Fibroblast of pulmonary artery (primary cell): ENCODE measurements at regions not wholly inside any gene's neighbourhood (a gene's known extent, or its start where the extent isn't known, plus 50 kb on each side); places are given as distances from the start of the nearest gene placed in this dataset.
A peak's percentile ranks its signal among the peaks of the same experiment; 100 is the strongest.

Experiments used
- DNase-seq: peaks from one replicate; pipeline ENCODE4 v3.0.0-alpha.2; 2010; ENCODE audit warnings: low read depth
- H3K4me3 ChIP-seq: replicated peaks from 2 replicates; pipeline ENCODE4 v1.5.1; 2011; ENCODE audit warnings: low read depth, mild to moderate bottlenecking, control low read depth, low read length, moderate library complexity
- CTCF ChIP-seq: IDR thresholded peaks from 2 replicates; pipeline ENCODE4 v1.5.1; 2011; ENCODE audit warnings: mild to moderate bottlenecking, control low read depth, low read length, inconsistent platforms; ENCODE audit errors: missing control alignments

- TF ChIP-seq CTCF, result no peak
- DNase-seq, result no peak
- no peak overlapping the region for H3K4me3 ChIP-seq
These were observed 871.8 kb upstream of the PABPC4L start for GRCh38 chr4:135073389-135073788.

- no peak for TF ChIP-seq CTCF
These were observed 871.0 kb upstream of the PABPC4L start for GRCh38 chr4:135072553-135072952.

GRCh38 chr4:135065366-135065765 is 863.8 kb upstream of the PABPC4L start:
- peak; percentile 20 for DNase-seq
- no peak overlapping the region for H3K4me3 ChIP-seq
- no peak for TF ChIP-seq CTCF

More at GRCh38 chr4:135072553-135072952, 871.0 kb upstream of the PABPC4L start:
- H3K4me3 ChIP-seq, result no peak overlapping the region
- DNase-seq, result no peak

- H3K4me3 ChIP-seq, result no peak overlapping the region
These were observed 848.6 kb upstream of the PABPC4L start for GRCh38 chr4:135050086-135050717.

GRCh38 chr4:135032670-135033069 is 831.1 kb upstream of the PABPC4L start:
- TF ChIP-seq CTCF, result no peak
- DNase-seq, result no peak
- no peak overlapping the region for H3K4me3 ChIP-seq

More at GRCh38 chr4:135050086-135050717, 848.6 kb upstream of the PABPC4L start:
- DNase-seq, result peak; percentile 4
- no peak for TF ChIP-seq CTCF

- no peak for TF ChIP-seq CTCF
- no peak for DNase-seq
- no peak overlapping the region for H3K4me3 ChIP-seq
These were observed 814.2 kb upstream of the PABPC4L start for GRCh38 chr4:135015771-135016170.

- DNase-seq, result no peak
- no peak overlapping the region for H3K4me3 ChIP-seq
- TF ChIP-seq CTCF, result no peak
These were observed 805.8 kb upstream of the PABPC4L start for GRCh38 chr4:135007400-135007799.
